Neural progenitor cell (in vitro differentiated cells): ENCODE measurements at regions not wholly inside any gene's neighbourhood (a gene's known extent, or its start where the extent isn't known, plus 50 kb on each side); places are given as distances from the start of the nearest gene placed in this dataset.
A peak's percentile ranks its signal among the peaks of the same experiment; 100 is the strongest.
"Not testable (repeated sequence)": the region's sequence is repeated elsewhere in the genome, so short reads cannot be mapped to it uniquely, and the experiment has no call there.

Experiments
- DNase-seq: peaks from one replicate; pipeline ENCODE4 v3.0.0-alpha.2; 2016; ENCODE audit warnings: low spot score
- H2AFZ ChIP-seq: fragments of 200-600 bp; sonication (generic); replicated peaks from 2 replicates; pipeline ENCODE4 v1.6.1; 2016; ENCODE audit warnings: antibody characterized with exemption
- H3F3A ChIP-seq: fragments of 200-600 bp; sonication (generic); 2 replicates; pipeline ENCODE4 v1.6.1; 2016; ENCODE audit warnings: antibody characterized with exemption, low read depth
- H3K27ac ChIP-seq: fragments of 200-600 bp; sonication (generic); 2 replicates; pipeline ENCODE4 v1.5.1; 2016; ENCODE audit warnings: mild to moderate bottlenecking
- H3K27me3 ChIP-seq: fragments of 200-600 bp; sonication (generic); 2 replicates; pipeline ENCODE4 v1.6.1; 2016; ENCODE audit warnings: mild to moderate bottlenecking, moderate library complexity
- H3K36me3 ChIP-seq: fragments of 200-600 bp; sonication (generic); 2 replicates; pipeline ENCODE4 v1.5.1; 2016
- H3K4me1 ChIP-seq: fragments of 200-600 bp; sonication (generic); 2 replicates; pipeline ENCODE4 v1.6.1; 2016; ENCODE audit warnings: mixed run types
- H3K4me2 ChIP-seq: fragments of 200-600 bp; sonication (generic); 2 replicates; pipeline ENCODE4 v1.6.1; 2016
- H3K4me3 ChIP-seq: fragments of 200-600 bp; sonication (generic); 2 replicates; pipeline ENCODE4 v1.5.1; 2016
- H3K79me2 ChIP-seq: fragments of 200-600 bp; sonication (generic); 2 replicates; pipeline ENCODE4 v1.6.1; 2016; ENCODE audit warnings: low read depth
- H3K9ac ChIP-seq: fragments of 200-600 bp; sonication (generic); 2 replicates; pipeline ENCODE4 v1.6.1; 2016
- H3K9me3 ChIP-seq: fragments of 200-600 bp; sonication (generic); 2 replicates; pipeline ENCODE4 v1.5.1; 2016; ENCODE audit warnings: low read depth
- H4K20me1 ChIP-seq: fragments of 200-600 bp; sonication (generic); 2 replicates; pipeline ENCODE4 v1.6.1; 2016; ENCODE audit warnings: low read depth
- H3K27ac Mint-ChIP-seq: 3 replicates; pipeline ENCODE4 v1.8.0; 2021; ENCODE audit warnings: mixed read lengths
- H3K27me3 Mint-ChIP-seq: 2 replicates; pipeline ENCODE4 v1.8.0; 2022; ENCODE audit warnings: low read depth, mild to moderate bottlenecking, inconsistent platforms, moderate library complexity, mixed read lengths; ENCODE audit not compliant: insufficient read depth
- H3K36me3 Mint-ChIP-seq: 3 replicates; pipeline ENCODE4 v1.8.0; 2021; ENCODE audit warnings: mixed read lengths
- H3K4me1 Mint-ChIP-seq: 3 replicates; pipeline ENCODE4 v1.8.0; 2021; ENCODE audit warnings: mixed read lengths
- H3K4me3 Mint-ChIP-seq: 3 replicates; pipeline ENCODE4 v1.8.0; 2021; ENCODE audit warnings: mild to moderate bottlenecking, moderate library complexity, mixed read lengths
- H3K9me3 Mint-ChIP-seq: 3 replicates; pipeline ENCODE4 v1.8.0; 2020; ENCODE audit warnings: mixed read lengths
- CTCF ChIP-seq: fragments of 200-600 bp; sonication (generic); IDR thresholded peaks from 2 replicates; pipeline ENCODE4 v1.5.1; 2017; ENCODE audit warnings: antibody characterized with exemption, mild to moderate bottlenecking
- EZH2 ChIP-seq: fragments of 200-600 bp; sonication (generic); IDR thresholded peaks from 2 replicates; pipeline ENCODE4 v1.6.1; 2017; ENCODE audit warnings: antibody characterized with exemption, mild to moderate bottlenecking, moderate library complexity
- EZH2phosphoT487 ChIP-seq: fragments of 200-600 bp; sonication (generic); IDR thresholded peaks from 2 replicates; pipeline ENCODE4 v1.6.1; 2017; ENCODE audit warnings: antibody characterized with exemption

- no peak overlapping the region for H3K27ac Mint-ChIP-seq
- no peaks in the 10 kb centered on the region for H3K9me3 Mint-ChIP-seq
- no peak for DNase-seq
Observed at GRCh38 chr1:88581703-88582102, 102.4 kb upstream of the PKN2 start.

GRCh38 chr1:88593358-88593757 lies 90.7 kb upstream of the PKN2 start:
- H3K9me3 Mint-ChIP-seq = peaks cover 33% of the 10 kb centered on the region
- no peak overlapping the region for H2AFZ ChIP-seq
- no peaks in the 10 kb centered on the region for H3K27me3 Mint-ChIP-seq
- H3K79me2 ChIP-seq = no peaks in the 10 kb centered on the region
- H3K9ac ChIP-seq = no peak overlapping the region
- H3K36me3 ChIP-seq = no peaks in the 10 kb centered on the region
- TF ChIP-seq EZH2phosphoT487 (no peak), EZH2 (no peak), CTCF (no peak)
- no peaks in the 10 kb centered on the region for H3K4me1 ChIP-seq
- no peak overlapping the region for H3K27ac Mint-ChIP-seq
- H3K4me3 ChIP-seq = no peak overlapping the region
- H3K4me1 Mint-ChIP-seq = no peaks in the 10 kb centered on the region
- H4K20me1 ChIP-seq = no peaks in the 10 kb centered on the region
- H3K36me3 Mint-ChIP-seq = no peaks in the 10 kb centered on the region
- no peak overlapping the region for H3K4me2 ChIP-seq
- H3K27ac ChIP-seq = no peak overlapping the region
- no peaks in the 10 kb centered on the region for H3K27me3 ChIP-seq
- H3K4me3 Mint-ChIP-seq = no peak overlapping the region
- no peaks in the 10 kb centered on the region for H3F3A ChIP-seq
- peaks cover 4% of the 10 kb centered on the region for H3K9me3 ChIP-seq
- no peak for DNase-seq

More at GRCh38 chr1:88581703-88582102, 102.4 kb upstream of the PKN2 start:
- Histone ChIP-seq H3K27ac (no peak overlapping the region), H2AFZ (no peak overlapping the region), H3F3A (no peaks in the 10 kb centered on the region), H3K36me3 (no peaks in the 10 kb centered on the region), H3K9me3 (no peaks in the 10 kb centered on the region), H4K20me1 (no peaks in the 10 kb centered on the region), H3K4me2 (no peak overlapping the region), H3K4me3 (no peak overlapping the region), H3K79me2 (no peaks in the 10 kb centered on the region), H3K27me3 (no peaks in the 10 kb centered on the region), H3K4me1 (no peaks in the 10 kb centered on the region), H3K9ac (no peak overlapping the region)
- no peaks in the 10 kb centered on the region for H3K36me3 Mint-ChIP-seq
- H3K27me3 Mint-ChIP-seq = no peaks in the 10 kb centered on the region
- H3K4me1 Mint-ChIP-seq = no peaks in the 10 kb centered on the region
- no peak for TF ChIP-seq EZH2
- no peak for TF ChIP-seq CTCF
- no peak for TF ChIP-seq EZH2phosphoT487
- H3K4me3 Mint-ChIP-seq = no peak overlapping the region

- Histone ChIP-seq H2AFZ (no peak overlapping the region), H3K4me1 (no peaks in the 10 kb centered on the region), H3K9me3 (peaks cover 4% of the 10 kb centered on the region), H3K4me2 (no peak overlapping the region), H3K79me2 (no peaks in the 10 kb centered on the region), H3K27ac (no peak overlapping the region), H4K20me1 (no peaks in the 10 kb centered on the region), H3F3A (no peaks in the 10 kb centered on the region), H3K36me3 (no peaks in the 10 kb centered on the region), H3K27me3 (no peaks in the 10 kb centered on the region), H3K4me3 (no peak overlapping the region), H3K9ac (no peak overlapping the region)
- H3K9me3 Mint-ChIP-seq = peaks cover 39% of the 10 kb centered on the region
- H3K36me3 Mint-ChIP-seq = no peaks in the 10 kb centered on the region
- H3K27ac Mint-ChIP-seq = no peak overlapping the region
- no peak overlapping the region for H3K4me3 Mint-ChIP-seq
- no peaks in the 10 kb centered on the region for H3K27me3 Mint-ChIP-seq
- no peaks in the 10 kb centered on the region for H3K4me1 Mint-ChIP-seq
- TF ChIP-seq CTCF (peak; percentile 46), EZH2 (no peak), EZH2phosphoT487 (no peak)
- DNase-seq = no peak
Observed at GRCh38 chr1:88595355-88596002, 88.6 kb upstream of the PKN2 start.

GRCh38 chr1:88597973-88598372 lies 86.1 kb upstream of the PKN2 start:
- not testable (repeated sequence) for H3K27me3 ChIP-seq, H3K9me3 ChIP-seq, H3K36me3 ChIP-seq, H3F3A ChIP-seq, H3K4me3 ChIP-seq, H3K9ac ChIP-seq, H3K79me2 ChIP-seq, H3K36me3 Mint-ChIP-seq, H4K20me1 ChIP-seq, H3K27me3 Mint-ChIP-seq, H3K27ac ChIP-seq, DNase-seq, H3K4me1 Mint-ChIP-seq, H3K4me3 Mint-ChIP-seq, H3K27ac Mint-ChIP-seq, H3K4me2 ChIP-seq, H3K4me1 ChIP-seq, H2AFZ ChIP-seq
- H3K9me3 Mint-ChIP-seq = peaks cover 27% of the 10 kb centered on the region
